Bone marrow (tissue), 2 donors: ENCODE measurements at regions not wholly inside any gene's neighbourhood (a gene's known extent, or its start where the extent isn't known, plus 50 kb on each side); places are given as distances from the start of the nearest gene placed in this dataset.
"Not testable (repeated sequence)": the region's sequence is repeated elsewhere in the genome, so short reads cannot be mapped to it uniquely, and the experiment has no call there.

Experiments used
- DNase-seq, 2 donors: peaks; one replicate each; lab custom pipeline; 2025; lab: John Stamatoyannopoulos, UW

DNA sequence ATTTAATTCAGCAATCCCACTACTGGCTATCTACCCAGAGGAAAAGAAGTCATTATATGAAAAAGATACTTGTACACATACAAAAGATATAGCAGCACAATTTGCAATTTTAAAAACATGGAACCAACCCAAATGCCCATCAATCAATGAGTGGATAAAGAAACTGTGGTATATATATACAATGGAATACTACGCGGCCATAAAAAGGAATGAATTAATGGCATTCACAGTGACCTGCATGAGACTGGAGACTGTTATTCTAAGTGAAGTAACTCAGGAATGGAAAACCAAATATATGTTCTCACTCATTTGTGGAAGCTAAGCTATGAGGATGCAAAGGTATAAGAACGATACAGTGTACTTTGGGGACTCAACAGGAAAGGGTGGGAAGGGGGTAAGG is 102.8 kb upstream of the KCNMA1 start:
- DNase-seq: not testable (repeated sequence)

DNA sequence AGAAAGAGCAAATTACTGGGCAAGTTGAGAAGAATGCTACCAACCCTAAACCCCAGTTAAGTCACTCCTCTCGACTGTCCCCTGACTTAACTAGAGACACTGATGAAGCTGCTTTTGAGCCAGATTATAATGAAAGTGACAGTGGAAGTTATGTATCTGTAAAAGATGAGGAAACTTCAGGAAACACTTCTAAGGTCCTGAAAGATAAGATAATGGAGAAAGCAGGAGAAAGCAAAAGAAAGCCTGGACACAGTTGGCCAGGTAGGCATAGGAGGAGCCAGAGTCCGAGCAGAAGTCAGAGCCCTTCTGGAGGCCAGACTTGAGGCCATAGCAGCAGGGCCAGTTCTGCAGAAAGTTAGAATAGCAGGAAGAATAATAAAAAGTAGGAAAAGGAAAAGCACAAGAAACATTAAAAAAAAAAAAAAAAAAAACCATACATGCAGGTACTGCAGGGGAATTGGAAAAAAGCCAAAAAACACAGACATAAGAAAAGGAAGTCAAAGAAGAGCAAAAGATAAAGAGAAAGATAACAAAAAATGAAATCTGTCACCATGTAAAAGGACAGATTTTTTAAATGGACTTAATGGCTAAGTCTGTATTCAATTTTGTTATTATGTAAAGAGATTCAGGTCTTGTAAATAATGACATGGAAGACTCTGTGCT is 101.0 kb upstream of the KCNMA1 start:
- DNase-seq: no peak

DNA sequence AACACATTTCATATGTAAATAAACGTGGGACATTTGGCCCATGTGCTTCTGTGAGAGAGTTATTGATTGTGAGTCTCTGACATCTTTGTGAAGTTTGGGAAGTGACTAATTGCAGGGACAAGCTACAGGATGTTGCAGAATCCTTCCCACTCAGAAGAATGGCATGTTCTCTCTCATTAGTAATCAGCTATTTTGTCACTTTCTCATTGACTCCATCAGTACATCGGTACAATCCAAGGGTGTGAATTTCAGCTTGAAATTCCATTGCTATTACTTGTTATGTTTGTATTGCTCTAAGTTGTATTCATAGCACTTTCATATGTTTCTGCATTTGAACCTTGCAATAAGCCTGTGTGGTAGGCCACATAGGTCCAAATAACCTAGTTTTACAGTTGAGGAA is 100.0 kb upstream of the KCNMA1 start:
- DNase-seq: no peak

DNA sequence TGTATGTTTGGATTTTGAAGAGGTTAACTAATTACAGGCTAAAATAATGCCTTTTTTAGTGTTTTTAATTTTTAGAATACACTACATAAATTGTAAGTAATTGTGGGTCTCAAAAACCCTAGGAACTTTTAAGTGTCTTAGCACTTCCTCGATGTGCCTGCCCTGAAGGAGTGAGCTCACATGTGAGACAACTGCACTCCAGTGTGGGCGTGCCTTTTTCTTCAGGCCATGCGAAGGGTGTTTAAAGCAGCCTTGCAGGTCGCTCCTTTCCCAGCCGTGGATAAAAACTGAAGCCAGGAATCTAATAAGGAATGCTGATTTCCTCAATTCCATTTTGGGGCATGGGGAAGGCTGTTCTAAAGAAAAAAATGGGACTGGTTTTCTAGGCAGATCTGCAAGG is 97.5 kb upstream of the KCNMA1 start:
- DNase-seq: not testable (repeated sequence)

DNA sequence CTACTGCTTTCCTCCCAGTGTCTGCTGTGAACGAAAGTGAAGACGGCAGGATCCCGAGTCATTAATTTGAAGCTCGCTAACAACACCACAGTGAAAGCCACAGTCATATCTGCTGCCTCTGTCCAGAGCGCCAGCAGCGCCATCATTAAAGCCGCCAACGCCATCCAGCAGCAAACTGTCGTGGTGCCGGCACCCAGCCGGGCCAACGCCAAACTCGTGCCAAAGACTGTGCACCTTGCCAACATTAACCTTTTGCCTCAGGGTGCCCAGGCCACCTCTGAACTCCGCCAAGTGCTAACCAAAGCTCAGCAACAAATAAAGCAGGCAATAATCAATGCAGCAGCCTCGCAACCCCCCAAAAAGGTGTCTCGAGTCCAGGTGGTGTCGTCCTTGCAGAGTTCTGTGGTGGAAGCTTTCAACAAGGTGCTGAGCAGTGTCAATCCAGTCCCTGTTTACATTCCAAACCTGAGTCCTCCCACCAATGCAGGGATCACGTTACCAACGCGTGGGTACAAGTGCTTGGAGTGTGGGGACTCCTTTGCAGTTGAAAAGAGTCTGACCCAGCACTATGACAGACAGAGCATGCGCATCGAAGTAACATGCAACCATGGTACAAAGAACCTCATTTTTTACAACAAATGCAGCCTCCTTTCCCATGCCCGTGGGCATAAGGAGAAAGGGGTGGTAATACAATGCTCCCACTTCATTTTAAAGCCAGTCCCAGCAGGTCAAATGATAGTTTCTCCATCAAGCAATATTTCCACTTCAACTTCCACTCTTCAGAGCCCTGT is 94.8 kb upstream of the KCNMA1 start:
- no peak for DNase-seq

DNA sequence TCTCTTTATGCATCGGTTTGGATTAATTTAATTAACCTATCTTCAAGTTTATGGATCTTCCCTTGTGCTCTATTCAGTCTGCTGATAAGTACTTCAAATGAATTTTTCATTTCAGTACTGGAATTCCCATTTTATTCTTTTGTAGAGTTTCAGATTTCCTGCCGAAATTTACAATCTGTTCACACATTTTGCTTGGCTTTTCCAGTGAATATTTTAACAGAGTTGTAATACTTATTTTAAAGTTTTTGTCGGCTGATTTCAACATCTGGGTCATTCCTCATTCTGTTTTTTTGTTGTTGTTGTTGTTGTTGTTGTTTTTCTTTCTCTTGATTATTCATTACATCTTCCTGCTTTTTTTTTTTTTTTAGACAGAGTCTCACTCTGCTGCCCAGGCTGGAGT is 89.9 kb upstream of the KCNMA1 start:
- no peak for DNase-seq

DNA sequence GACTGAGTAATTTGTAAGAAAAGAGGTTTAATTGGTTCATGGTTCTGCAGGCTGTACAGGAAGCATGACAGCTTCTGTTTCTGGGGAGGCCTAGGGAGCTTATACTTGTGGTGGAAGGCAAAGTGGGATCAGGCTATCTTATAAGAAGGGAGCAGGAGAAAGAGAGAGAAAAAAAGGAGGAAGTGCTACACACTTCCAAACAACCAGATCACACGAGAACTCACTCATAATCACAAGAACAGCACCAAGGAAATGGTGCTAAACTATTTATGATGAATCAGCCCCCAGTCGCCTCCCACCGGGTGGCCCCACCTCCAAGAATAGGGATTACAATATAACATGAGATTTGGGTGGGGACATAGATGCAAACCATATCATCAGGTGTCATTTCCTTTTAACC is 89.1 kb upstream of the KCNMA1 start:
- no peak for DNase-seq

DNA sequence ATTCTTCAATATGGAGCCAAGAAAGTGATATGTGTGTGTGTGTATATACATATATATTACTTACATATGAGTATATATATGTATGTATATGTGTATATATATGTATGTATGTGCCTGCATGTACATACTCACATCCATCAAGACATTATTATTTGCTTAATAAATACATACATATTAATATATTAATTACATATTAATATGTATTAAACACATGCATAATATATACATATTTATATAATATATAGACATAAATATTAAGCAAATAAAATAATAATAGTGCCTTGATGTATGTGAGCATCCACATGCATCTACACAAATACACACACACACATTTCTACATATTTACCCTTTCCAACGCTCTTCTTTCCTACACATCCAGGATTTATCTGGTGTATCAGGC is 88.7 kb upstream of the KCNMA1 start:
- DNase-seq: no peak

DNA sequence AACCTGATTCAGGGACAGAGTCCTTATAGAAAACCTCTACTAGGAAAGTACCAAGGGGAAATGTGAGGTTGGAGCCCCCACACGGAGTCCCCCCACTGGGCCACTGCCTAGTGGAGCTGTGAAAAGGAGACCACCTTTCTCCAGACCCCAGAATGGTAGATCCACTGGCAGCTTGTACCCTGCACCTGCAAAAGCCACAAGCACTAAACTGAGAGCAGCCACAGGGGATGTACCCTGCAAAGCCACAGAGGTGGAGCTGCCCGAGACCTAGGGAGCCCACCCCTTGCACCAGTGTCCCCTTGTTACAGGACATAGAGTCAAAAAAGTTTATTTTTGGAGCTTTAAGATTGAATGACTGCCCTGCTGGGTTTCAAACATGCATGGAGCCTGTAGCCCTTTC is 87.2 kb upstream of the KCNMA1 start:
- no peak for DNase-seq

DNA sequence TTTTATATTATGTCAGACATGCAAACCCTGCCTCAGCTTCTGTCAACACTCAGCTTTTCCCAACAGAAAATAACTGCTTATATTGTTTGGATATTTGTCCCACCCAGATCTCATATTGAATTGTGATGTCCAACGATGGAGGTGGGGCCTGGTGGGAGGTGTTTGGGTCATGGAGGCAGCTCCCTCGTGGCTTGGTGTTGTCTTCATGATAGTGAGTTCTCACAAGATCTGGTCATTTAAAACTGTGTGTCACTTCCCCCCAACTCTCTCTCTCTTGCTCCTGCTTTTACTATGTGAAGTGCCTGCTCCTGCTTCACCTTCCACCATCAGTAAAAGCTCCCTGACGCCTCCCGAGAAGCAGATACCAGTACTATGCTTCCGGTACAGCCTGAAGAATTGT is 85.8 kb upstream of the KCNMA1 start:
- DNase-seq: no peak

DNA sequence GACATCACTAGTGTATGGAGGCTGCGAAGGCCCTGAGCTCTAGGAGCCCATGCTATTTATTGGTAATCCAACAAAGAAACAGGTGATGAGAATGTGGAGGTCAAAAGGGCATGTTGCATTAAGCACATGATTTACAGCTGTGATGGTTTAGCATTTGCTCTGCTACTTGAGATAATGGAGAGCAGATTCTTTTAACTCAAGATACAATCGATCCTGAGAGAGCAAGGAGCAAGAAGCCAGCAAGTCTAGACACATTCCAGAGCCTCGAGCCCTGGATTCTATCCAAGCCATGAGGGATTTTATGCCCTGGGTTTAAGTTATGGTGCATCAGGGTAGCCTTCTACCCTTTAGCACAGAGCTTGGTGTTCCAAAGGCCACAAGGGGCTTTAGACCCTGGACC is 85.3 kb upstream of the KCNMA1 start:
- DNase-seq: not testable (repeated sequence)

DNA sequence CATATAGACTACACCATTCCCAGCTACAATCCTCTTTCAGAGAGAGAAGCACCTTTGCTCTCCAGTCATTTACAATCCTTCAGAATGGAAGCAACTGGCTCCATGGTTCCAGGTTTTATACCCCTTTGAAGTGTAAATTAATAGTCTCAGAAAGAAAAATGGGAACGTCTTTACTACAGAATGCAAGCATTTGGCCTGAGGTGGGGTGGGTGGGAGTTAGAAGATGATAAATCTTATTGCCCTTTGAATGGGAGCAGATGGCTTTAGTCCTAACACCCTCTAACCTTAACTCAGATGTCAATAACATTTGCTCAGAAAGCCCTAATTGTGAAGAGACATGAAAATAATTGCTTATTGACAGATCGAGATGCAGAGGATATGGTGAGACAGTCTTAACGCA is 84.2 kb upstream of the KCNMA1 start:
- DNase-seq: no peak

DNA sequence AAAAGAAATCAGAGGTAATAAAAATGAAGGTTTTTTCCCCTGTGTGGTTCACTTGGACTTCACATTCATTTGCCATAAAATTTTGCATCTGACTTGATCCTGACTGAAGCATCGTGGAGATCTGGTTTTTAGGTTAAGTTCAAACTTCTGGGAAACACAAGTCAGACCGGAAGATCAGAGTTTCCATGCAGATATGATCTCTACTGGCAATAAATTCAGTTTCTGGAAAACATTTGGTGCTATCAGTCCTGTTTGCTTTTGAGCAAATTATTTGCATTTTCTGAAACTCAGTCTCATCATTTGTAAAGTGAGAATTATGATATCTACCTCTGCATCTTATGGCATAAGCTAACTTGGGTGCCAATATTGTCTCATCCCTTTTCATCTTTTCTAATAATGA is 81.3 kb upstream of the KCNMA1 start:
- no peak for DNase-seq

DNA sequence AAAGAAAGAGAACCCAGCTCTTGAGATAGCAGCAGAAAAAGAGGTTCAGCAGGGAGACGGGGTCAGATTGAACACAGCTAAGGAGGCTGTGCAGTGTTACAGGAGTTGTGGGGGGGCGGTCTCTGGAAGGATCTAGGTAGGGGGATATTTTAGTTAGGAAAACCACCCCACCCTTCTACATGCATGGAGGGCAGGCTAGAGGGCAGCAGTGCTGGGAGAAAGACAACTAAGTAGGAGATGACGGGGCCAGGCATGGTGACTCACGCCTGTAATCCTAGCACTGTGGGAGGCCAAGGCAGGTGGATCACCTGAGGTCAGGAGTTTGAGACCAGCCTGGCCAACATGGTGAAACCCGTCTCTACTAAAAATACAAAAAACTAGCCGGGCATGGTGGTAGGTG is 80.7 kb upstream of the KCNMA1 start:
- not testable (repeated sequence) for DNase-seq

DNA sequence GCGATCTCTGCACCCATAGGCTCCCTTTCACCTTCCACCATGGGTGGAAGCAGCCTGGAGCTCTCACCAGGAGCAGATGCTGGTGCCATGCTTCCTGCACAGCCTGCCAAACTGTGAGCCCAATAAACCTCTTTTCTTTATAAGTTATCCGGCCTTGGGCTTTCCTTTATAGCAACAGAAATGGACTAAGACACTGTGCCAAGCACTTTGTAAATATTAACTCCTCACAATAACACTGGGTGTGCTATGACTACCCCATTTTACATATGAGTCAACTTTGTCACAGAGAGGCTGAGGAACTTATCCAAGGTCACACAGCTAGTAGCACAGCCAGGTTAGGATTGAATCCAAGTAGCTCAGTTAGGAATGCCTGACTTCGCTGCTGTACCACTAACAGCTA is 79.7 kb upstream of the KCNMA1 start:
- DNase-seq: no peak

DNA sequence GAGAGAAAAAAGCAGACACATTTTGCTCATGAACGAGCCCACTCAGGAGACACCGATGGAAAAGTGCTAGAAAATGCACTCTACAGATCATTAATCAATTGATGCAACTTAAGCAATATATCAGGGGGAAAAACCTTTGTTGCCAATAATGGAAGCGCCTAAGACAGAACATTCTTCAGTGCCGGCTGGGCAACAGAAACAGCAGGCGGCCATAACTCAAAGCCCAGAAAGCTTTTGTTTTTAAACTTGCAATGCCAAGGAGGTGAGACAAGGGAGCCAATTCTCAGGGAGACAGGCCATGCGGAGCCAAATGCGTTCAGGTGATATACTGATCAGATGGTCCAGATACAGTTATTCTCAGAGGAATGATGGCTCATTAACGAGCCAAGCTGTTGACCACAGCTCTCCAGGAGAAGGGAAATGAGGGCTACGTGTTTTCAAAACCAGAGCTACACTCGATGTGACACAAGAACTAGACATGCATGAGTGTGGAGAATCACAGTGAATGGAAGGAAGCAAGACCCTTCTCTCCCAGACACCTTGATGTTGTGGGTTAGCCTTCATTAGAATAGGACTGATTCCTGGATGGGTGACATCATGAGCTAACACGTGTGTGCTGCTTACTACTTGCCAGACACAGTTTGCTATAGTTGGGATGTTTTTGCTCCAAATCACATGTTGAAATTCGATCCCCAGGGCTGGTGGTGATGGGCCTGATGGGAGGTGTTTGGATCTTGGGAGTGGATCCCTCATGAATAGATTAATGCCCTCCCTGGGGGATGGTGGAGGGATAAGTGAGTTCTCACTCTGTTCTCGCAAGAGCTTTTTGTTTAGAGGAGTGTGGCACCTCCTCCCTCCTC is 79.1 kb upstream of the KCNMA1 start:
- no peak for DNase-seq

DNA sequence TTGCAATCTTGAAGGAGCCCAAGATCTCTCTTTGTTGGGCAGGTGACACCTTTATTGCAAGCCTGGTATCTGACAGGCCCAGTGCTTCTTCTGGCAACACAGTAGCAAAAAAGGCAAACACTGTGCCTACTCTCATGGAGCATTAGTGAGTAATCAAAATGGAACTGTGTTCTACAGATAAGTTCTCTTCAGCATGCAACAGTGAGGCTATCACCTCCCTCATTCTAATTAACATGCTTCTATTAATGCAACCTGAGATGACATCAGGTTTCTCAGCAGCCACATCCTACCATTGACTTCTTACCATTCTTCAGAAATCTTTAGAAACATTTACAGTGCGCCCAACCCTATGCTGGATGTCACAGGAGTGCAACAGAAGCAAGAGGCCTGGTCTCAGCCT is 77.9 kb upstream of the KCNMA1 start:
- DNase-seq: no peak

DNA sequence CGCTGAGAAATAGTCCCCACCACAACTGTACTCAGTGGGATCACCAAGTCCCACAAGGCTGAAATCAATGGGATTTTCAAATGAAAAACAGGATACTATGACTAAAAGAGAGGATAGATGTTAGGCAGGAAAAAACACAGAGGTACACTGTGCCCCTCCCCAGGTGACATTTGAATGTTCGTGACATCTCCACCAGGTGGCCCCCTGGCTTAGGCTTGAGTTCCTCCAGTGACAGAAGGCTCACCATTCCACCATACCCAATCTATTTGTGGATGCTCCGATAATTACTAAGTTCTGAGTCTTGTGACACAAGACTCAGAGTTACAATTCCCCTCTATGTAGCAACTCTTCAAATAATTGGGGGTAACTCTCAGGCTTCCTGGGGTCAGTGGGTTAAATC is 77.5 kb upstream of the KCNMA1 start:
- DNase-seq: no peak

DNA sequence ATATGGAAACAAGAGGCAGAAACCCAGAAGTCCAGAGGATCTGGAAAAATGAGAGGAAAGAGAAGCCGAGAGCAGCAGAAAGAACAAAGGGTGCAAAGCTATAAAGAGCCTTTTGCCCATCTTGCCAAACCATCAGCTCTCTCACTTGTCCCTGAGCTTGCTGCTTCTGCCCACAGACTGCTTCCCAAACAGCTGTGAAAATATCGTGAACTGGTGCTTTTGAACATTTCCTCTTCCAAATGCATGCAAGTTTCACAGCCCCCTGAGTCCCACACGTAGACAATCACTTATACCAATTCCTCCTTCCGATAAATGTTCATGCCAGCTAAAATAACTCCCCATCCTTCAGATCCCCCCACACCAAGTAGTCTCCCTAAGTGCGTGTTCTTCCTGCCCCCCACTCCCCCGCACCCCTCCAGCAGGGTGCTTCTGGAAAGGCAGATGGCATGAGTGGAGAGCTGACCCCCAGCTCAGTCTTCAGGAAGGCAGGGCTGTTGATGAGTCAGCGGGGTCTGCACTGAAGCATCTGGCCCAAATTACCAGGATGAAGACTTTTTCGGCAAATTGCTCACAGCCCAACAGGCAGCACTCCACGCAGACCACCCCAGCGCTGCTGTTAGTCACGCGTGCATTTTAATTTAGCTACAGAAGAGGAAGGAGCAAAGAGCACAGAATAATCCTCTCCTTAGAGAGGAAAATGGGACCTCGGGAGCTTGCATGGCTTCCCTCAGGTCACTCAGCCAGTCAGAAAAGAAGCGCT is 76.1 kb upstream of the KCNMA1 start:
- DNase-seq: no peak

DNA sequence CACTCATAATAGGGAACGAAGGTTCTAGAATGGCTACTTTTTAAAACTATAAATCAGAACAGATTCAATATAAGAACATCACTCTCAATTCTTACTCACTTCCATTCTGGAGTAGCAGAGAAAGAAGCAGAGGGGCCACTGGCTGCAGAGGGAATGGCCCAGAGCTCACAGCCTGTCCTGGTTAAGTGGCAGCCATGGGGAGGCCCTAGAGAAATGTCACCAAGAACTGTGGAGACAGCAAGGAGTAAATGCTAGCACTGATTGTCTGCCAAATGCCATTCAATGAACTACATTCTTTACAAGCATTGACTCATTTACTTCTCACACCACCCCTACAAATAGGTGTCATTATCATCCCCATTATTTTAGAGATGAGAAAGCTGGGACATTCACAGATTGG is 74.6 kb upstream of the KCNMA1 start:
- no peak for DNase-seq

DNA sequence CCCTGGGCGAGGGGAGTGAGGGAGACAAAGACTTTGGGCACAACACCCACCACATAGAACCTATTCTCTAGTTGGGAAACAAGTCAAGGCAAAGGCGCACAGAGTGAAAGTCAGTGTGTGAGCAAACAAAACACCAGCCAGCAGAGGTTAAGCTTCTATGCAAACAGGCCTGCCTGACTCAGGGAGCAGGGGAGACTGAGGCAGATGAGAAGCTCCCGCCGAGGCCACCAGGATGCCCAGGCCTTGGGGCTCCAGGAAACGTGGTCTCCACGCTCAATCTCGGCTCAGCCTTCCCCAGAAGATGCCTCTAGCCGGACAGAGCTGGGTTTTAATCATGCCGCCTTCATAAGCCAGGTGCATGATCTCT is 74.1 kb upstream of the KCNMA1 start:
- no peak for DNase-seq
